GM12865 (cell line): ENCODE measurements at regions not wholly inside any gene's neighbourhood (a gene's known extent, or its start where the extent isn't known, plus 50 kb on each side); places are given as distances from the start of the nearest gene placed in this dataset.

ENCODE experiments used
- DNase-seq: peaks from one replicate; pipeline ENCODE4 v3.0.0; 2010; ENCODE audit warnings: low read depth
- H3K4me3 ChIP-seq: 2 replicates; pipeline ENCODE4 v1.5.1; 2011; ENCODE audit warnings: mild to moderate bottlenecking, low read depth, low read length, control low read depth
- CTCF ChIP-seq: IDR thresholded peaks from 2 replicates; pipeline ENCODE4 v1.5.1; 2011; ENCODE audit warnings: low read length, control low read depth, low read depth, inconsistent platforms; ENCODE audit not compliant: insufficient read depth; ENCODE audit errors: missing control alignments

- TF ChIP-seq CTCF = no peak
- DNase-seq = no peak
- no peak overlapping the region for H3K4me3 ChIP-seq
Measured at GRCh38 chrX:34557733-34558132, 99.4 kb downstream of the TMEM47 start.

GRCh38 chrX:34555481-34555880, 101.6 kb downstream of the TMEM47 start:
- H3K4me3 ChIP-seq = no peak overlapping the region
- TF ChIP-seq CTCF = no peak
- DNase-seq = no peak

- no peak for DNase-seq
- H3K4me3 ChIP-seq = no peak overlapping the region
- no peak for TF ChIP-seq CTCF
Measured at GRCh38 chrX:34546366-34546765, 110.7 kb downstream of the TMEM47 start.

GRCh38 chrX:34528081-34528480, 129.0 kb downstream of the TMEM47 start:
- DNase-seq = no peak
- no peak for TF ChIP-seq CTCF
- H3K4me3 ChIP-seq = no peak overlapping the region

GRCh38 chrX:34521563-34521962, 135.5 kb downstream of the TMEM47 start:
- no peak overlapping the region for H3K4me3 ChIP-seq
- no peak for TF ChIP-seq CTCF
- no peak for DNase-seq

- no peak overlapping the region for H3K4me3 ChIP-seq
- no peak for TF ChIP-seq CTCF
- no peak for DNase-seq
Measured at GRCh38 chrX:34509394-34509793, 147.7 kb downstream of the TMEM47 start.

- no peak overlapping the region for H3K4me3 ChIP-seq
- no peak for DNase-seq
- TF ChIP-seq CTCF = no peak
Measured at GRCh38 chrX:34503119-34503518, 154.0 kb downstream of the TMEM47 start.
